Fibroblast of lung (primary cell): ENCODE measurements at regions not wholly inside any gene's neighbourhood (a gene's known extent, or its start where the extent isn't known, plus 50 kb on each side); places are given as distances from the start of the nearest gene placed in this dataset.

Experiments used
- DNase-seq, 2 donors: peaks; one replicate each; pipeline versions ENCODE4 v3.0.0 to v3.0.0-alpha.2; 2010; ENCODE audit warnings: low read depth in 2 of 2
- H2AFZ ChIP-seq: 2 replicates; pipeline ENCODE4 v1.5.1; 2012; ENCODE audit warnings: low read length, control low read depth, inconsistent platforms
- H3K27ac ChIP-seq: 2 replicates; pipeline ENCODE4 v1.5.1; 2011; ENCODE audit warnings: low read length, control low read depth; ENCODE audit not compliant: insufficient read depth
- H3K27me3 ChIP-seq: 2 replicates; pipeline ENCODE4 v1.5.1; 2011; ENCODE audit warnings: mild to moderate bottlenecking, low read length; ENCODE audit not compliant: control insufficient read depth, insufficient read depth
- H3K36me3 ChIP-seq: 2 replicates; pipeline ENCODE4 v1.5.1; 2011; ENCODE audit warnings: low read length; ENCODE audit not compliant: control insufficient read depth, insufficient read depth
- H3K4me1 ChIP-seq: 2 replicates; pipeline ENCODE4 v1.5.1; 2011; ENCODE audit warnings: low read length; ENCODE audit not compliant: control insufficient read depth, insufficient read depth; ENCODE audit errors: extremely low read depth
- H3K4me2 ChIP-seq: 2 replicates; pipeline ENCODE4 v1.5.1; 2011; ENCODE audit warnings: low read length, control low read depth; ENCODE audit not compliant: insufficient read depth; ENCODE audit errors: extremely low read depth
- H3K4me3 ChIP-seq, 4 experiments: fragments of 200-600 bp in 1 of 4; sonication (generic) in 1 of 4; replicated peaks in 1 of 4; 2 replicates each; pipeline ENCODE4 v1.5.1; 2011 to 2016; ENCODE audit warnings: low read length in 4 of 4, low read depth in 3 of 4, mild to moderate bottlenecking in 3 of 4, control low read depth in 2 of 4, inconsistent platforms in 1 of 4, mixed read lengths in 1 of 4; ENCODE audit not compliant: insufficient read depth in 1 of 4; ENCODE audit errors: control extremely low read depth in 1 of 4
- H3K79me2 ChIP-seq: 2 replicates; pipeline ENCODE4 v1.5.1; 2012; ENCODE audit warnings: mild to moderate bottlenecking, low read length, inconsistent platforms; ENCODE audit not compliant: control insufficient read depth, insufficient read depth
- H3K9ac ChIP-seq: 2 replicates; pipeline ENCODE4 v1.5.1; 2011; ENCODE audit warnings: mild to moderate bottlenecking, low read length, control low read depth; ENCODE audit not compliant: insufficient read depth
- H3K9me3 ChIP-seq: 2 replicates; pipeline ENCODE4 v1.5.1; 2012; ENCODE audit warnings: low read depth, low read length; ENCODE audit not compliant: control insufficient read depth, insufficient read depth
- H4K20me1 ChIP-seq: 2 replicates; pipeline ENCODE4 v1.5.1; 2011; ENCODE audit warnings: low read length; ENCODE audit not compliant: control insufficient read depth, insufficient read depth; ENCODE audit errors: extremely low read depth
- CTCF ChIP-seq, 2 donors: IDR thresholded peaks in 1 of 2; conservative IDR thresholded peaks in 1 of 2; 1 replicate in 1 of 2; 2 replicates in 1 of 2; pipeline ENCODE4 v1.5.1; 2011 to 2012; ENCODE audit warnings: low read length in 2 of 2, control low read depth in 1 of 2, inconsistent platforms in 1 of 2, low read depth in 1 of 2, mild to moderate bottlenecking in 1 of 2
- EZH2 ChIP-seq: IDR thresholded peaks from 2 replicates; pipeline ENCODE4 v1.5.1; 2012; ENCODE audit warnings: low read length, control low read depth, mild to moderate bottlenecking; ENCODE audit errors: missing control alignments

GRCh38 chr22:47686594-47687345 lies 924.3 kb downstream of the TBC1D22A start:
- TF ChIP-seq EZH2, result no peak
- no peak for TF ChIP-seq CTCF (conservative IDR thresholded peaks at IDR 0.05 in 1 of 2, IDR thresholded peaks at IDR 0.05 in 1 of 2; ENCODE audit: low read depth in 1 of 2, low read length in 2 of 2)
- no peak overlapping the region for H3K4me2 ChIP-seq
- H3K9me3 ChIP-seq, result no peaks in the 10 kb centered on the region
- no peak overlapping the region for H3K9ac ChIP-seq
- no peaks in the 10 kb centered on the region for H4K20me1 ChIP-seq
- no peak overlapping the region for H3K4me3 ChIP-seq
- H3K27me3 ChIP-seq, result no peaks in the 10 kb centered on the region
- H2AFZ ChIP-seq, result no peak overlapping the region
- H3K36me3 ChIP-seq, result no peaks in the 10 kb centered on the region
- no peak overlapping the region for H3K27ac ChIP-seq
- no peak for DNase-seq
- no peaks in the 10 kb centered on the region for H3K79me2 ChIP-seq
- no peaks in the 10 kb centered on the region for H3K4me1 ChIP-seq

GRCh38 chr22:47681411-47682165 lies 919.1 kb downstream of the TBC1D22A start:
- H3K79me2 ChIP-seq, result no peaks in the 10 kb centered on the region
- TF ChIP-seq EZH2 (no peak), CTCF (conservative IDR thresholded peaks at IDR 0.05 in 1 of 2, IDR thresholded peaks at IDR 0.05 in 1 of 2; ENCODE audit: low read depth in 1 of 2, low read length in 2 of 2) (no peak)
- H2AFZ ChIP-seq, result no peak overlapping the region
- H4K20me1 ChIP-seq, result no peaks in the 10 kb centered on the region
- no peak overlapping the region for H3K4me2 ChIP-seq
- H3K27me3 ChIP-seq, result no peaks in the 10 kb centered on the region
- no peaks in the 10 kb centered on the region for H3K9me3 ChIP-seq
- H3K36me3 ChIP-seq, result no peaks in the 10 kb centered on the region
- no peak for DNase-seq
- H3K4me3 ChIP-seq, result no peak overlapping the region
- no peaks in the 10 kb centered on the region for H3K4me1 ChIP-seq
- no peak overlapping the region for H3K9ac ChIP-seq
- H3K27ac ChIP-seq, result no peak overlapping the region

- no peaks in the 10 kb centered on the region for H3K4me1 ChIP-seq
- no peak overlapping the region for H3K9ac ChIP-seq
- no peaks in the 10 kb centered on the region for H3K27me3 ChIP-seq
- H3K4me3 ChIP-seq, result no peak overlapping the region
- no peak overlapping the region for H2AFZ ChIP-seq
- no peak overlapping the region for H3K27ac ChIP-seq
- H3K4me2 ChIP-seq, result no peak overlapping the region
- no peak for DNase-seq
- TF ChIP-seq CTCF (conservative IDR thresholded peaks at IDR 0.05 in 1 of 2, IDR thresholded peaks at IDR 0.05 in 1 of 2; ENCODE audit: low read depth in 1 of 2, low read length in 2 of 2) (no peak), EZH2 (no peak)
- H3K79me2 ChIP-seq, result no peaks in the 10 kb centered on the region
- no peaks in the 10 kb centered on the region for H4K20me1 ChIP-seq
- H3K36me3 ChIP-seq, result no peaks in the 10 kb centered on the region
- H3K9me3 ChIP-seq, result no peaks in the 10 kb centered on the region
These were observed 916.3 kb downstream of the TBC1D22A start for GRCh38 chr22:47678636-47679287.
